Gastroesophageal sphincter (tissue), 4 donors: ENCODE measurements at regions not wholly inside any gene's neighbourhood (a gene's known extent, or its start where the extent isn't known, plus 50 kb on each side); places are given as distances from the start of the nearest gene placed in this dataset.

Source experiments
- ATAC-seq: fragments of 150-250 bp; one replicate; pipeline ENCODE4 v1.9.1; 2016; ENCODE audit warnings: mild to moderate bottlenecking, moderate library complexity
- H3K27ac ChIP-seq, 4 donors: fragments of 200-600 bp; sonication (generic) in 3 of 4; 1 replicate in 3 of 4; 2 replicates in 1 of 4; pipeline ENCODE4 v1.5.1; 2016 to 2019
- H3K27me3 ChIP-seq: fragments of 200-600 bp; sonication (generic); one replicate; pipeline ENCODE4 v1.5.1; 2019
- H3K36me3 ChIP-seq, 2 donors: fragments of 200-600 bp; sonication (generic); one replicate each; pipeline ENCODE4 v1.5.1; 2019; ENCODE audit warnings: control low read depth in 1 of 2
- H3K4me1 ChIP-seq, 3 donors: fragments of 200-600 bp; sonication (generic); 1 replicate in 2 of 3; 2 replicates in 1 of 3; pipeline ENCODE4 v1.5.1; 2016 to 2019; ENCODE audit warnings: control low read depth in 2 of 3
- H3K4me3 ChIP-seq, 2 donors: fragments of 200-600 bp; sonication (generic); one replicate each; pipeline ENCODE4 v1.5.1; 2019; ENCODE audit warnings: mild to moderate bottlenecking in 1 of 2, moderate library complexity in 1 of 2
- H3K9me3 ChIP-seq, 3 donors: fragments of 200-600 bp; sonication (generic); one replicate each; pipeline ENCODE4 v1.5.1; 2017 to 2019; ENCODE audit warnings: control low read depth in 2 of 3
- CTCF ChIP-seq, 4 experiments: fragments of 200-600 bp in 2 of 4; fragments of 450-650 bp in 2 of 4; sonication (generic) in 1 of 4; IDR thresholded peaks; one replicate each; pipeline ENCODE4 v1.5.1; 2017 to 2019; ENCODE audit warnings: antibody characterized with exemption in 4 of 4, mild to moderate bottlenecking in 2 of 4, moderate library complexity in 2 of 4
- EP300 ChIP-seq: sonication (generic); formaldehyde crosslinking; IDR thresholded peaks from one replicate; pipeline ENCODE4 v1.6.1; 2017; ENCODE audit warnings: antibody characterized with exemption, mild to moderate bottlenecking
- POLR2A ChIP-seq, 2 donors: fragments of 450-650 bp; IDR thresholded peaks; one replicate each; pipeline ENCODE4 v1.6.1; 2017; ENCODE audit warnings: antibody characterized with exemption in 2 of 2, mild to moderate bottlenecking in 2 of 2, moderate library complexity in 1 of 2
- POLR2AphosphoS5 ChIP-seq: sonication (generic); formaldehyde crosslinking; IDR thresholded peaks from one replicate; pipeline ENCODE4 v1.6.1; 2017; ENCODE audit warnings: antibody characterized with exemption
- WGBS, 2 donors: methylation state at CpG; one replicate each; pipeline ENCODE4 v1.1.5; 2018; ENCODE audit warnings: low coverage in 1 of 2; 5-methylcytosine and 5-hydroxymethylcytosine counted together

- no peaks in the 10 kb centered on the region for H3K27me3 ChIP-seq
- H3K4me1 ChIP-seq: peaks cover 0 to 4% (median 0%) of the 10 kb centered on the region in 3 donors
- ATAC-seq: no peak
- no peak overlapping the region for H3K4me3 ChIP-seq
- no peaks in the 10 kb centered on the region for H3K9me3 ChIP-seq
- WGBS, 2 donors: 100% methylated on average over 1 to 2 of the region's 2 CpGs
- no peak overlapping the region for H3K27ac ChIP-seq
- H3K36me3 ChIP-seq: no peaks in the 10 kb centered on the region
- TF ChIP-seq EP300 (no peak), CTCF (IDR thresholded peaks at IDR 0.05) (no peak), POLR2A (IDR thresholded peaks at IDR 0.05) (no peak), POLR2AphosphoS5 (no peak)
Measured at GRCh38 chr12:127162307-127162706, 1104.7 kb upstream of the TMEM132C start.

- 11 to 20% methylated on average over 1 of the region's 1 CpG for WGBS, 2 donors
- Histone ChIP-seq H3K27me3 (no peaks in the 10 kb centered on the region), H3K36me3 (no peaks in the 10 kb centered on the region), H3K4me3 (no peak overlapping the region), H3K9me3 (no peaks in the 10 kb centered on the region), H3K4me1 (peaks cover 0 to 4% (median 0%) of the 10 kb centered on the region in 3 donors), H3K27ac (no peak overlapping the region)
- ATAC-seq: no peak
- TF ChIP-seq POLR2A (IDR thresholded peaks at IDR 0.05): no peak
- no peak for TF ChIP-seq EP300
- TF ChIP-seq POLR2AphosphoS5: no peak
- no peak for TF ChIP-seq CTCF (IDR thresholded peaks at IDR 0.05)
Measured at GRCh38 chr12:127162902-127163301, 1104.1 kb upstream of the TMEM132C start.

DNA sequence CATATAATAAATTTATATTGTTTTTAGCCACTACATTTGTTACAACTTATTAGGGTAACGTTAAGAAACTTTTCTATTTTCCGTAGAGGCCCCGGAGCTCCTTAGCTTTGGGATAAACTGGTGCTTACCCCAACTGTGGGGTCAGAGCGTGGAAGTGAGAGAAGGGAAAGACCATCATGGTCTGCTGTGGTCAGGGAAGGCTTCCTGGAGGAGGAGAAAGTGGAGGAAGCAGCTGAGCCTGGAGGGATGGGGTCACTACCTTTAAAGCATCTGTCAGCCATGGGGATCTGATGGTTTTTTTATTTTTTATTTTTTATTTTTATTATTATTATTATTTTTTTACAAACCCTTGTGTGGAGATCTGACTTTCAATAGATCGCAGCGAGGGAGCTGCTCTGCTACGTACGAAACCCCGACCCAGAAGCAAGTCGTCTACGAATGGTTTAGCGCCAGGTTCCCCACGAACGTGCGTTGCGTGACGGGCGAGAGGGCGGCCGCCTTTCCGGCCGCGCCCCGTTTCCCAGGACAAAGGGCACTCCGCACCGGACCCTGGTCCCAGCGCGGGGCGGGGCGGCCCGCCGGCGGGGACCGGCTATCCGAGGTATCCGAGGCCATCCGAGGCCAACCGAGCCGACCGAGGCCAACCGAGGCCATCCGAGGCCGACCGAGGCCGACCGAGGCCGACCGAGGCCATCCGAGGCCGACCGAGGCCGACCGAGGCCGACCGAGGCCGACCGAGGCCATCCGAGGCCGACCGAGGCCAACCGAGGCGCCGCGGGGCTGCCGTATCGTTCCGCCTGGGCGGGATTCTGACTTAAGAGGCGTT lies 1101.2 kb upstream of the TMEM132C start:
- no peak for TF ChIP-seq CTCF (IDR thresholded peaks at IDR 0.05)
- TF ChIP-seq POLR2AphosphoS5: no peak
- no peak for TF ChIP-seq POLR2A (IDR thresholded peaks at IDR 0.05)
- TF ChIP-seq EP300: no peak
- Histone ChIP-seq H3K4me1 (peaks cover 0 to 4% (median 0%) of the 10 kb centered on the region in 3 donors), H3K27ac (peak overlapping the region in 3 of 4 donors; percentile 26 to 83 (median 74)), H3K9me3 (no peaks in the 10 kb centered on the region), H3K4me3 (peak overlapping the region; percentile 58 to 82), H3K36me3 (no peaks in the 10 kb centered on the region), H3K27me3 (peaks cover 8% of the 10 kb centered on the region)
- 23 to 87% methylated on average over 4 to 13 of the region's 69 CpGs for WGBS, 2 donors
- peak; percentile 95 for ATAC-seq

DNA sequence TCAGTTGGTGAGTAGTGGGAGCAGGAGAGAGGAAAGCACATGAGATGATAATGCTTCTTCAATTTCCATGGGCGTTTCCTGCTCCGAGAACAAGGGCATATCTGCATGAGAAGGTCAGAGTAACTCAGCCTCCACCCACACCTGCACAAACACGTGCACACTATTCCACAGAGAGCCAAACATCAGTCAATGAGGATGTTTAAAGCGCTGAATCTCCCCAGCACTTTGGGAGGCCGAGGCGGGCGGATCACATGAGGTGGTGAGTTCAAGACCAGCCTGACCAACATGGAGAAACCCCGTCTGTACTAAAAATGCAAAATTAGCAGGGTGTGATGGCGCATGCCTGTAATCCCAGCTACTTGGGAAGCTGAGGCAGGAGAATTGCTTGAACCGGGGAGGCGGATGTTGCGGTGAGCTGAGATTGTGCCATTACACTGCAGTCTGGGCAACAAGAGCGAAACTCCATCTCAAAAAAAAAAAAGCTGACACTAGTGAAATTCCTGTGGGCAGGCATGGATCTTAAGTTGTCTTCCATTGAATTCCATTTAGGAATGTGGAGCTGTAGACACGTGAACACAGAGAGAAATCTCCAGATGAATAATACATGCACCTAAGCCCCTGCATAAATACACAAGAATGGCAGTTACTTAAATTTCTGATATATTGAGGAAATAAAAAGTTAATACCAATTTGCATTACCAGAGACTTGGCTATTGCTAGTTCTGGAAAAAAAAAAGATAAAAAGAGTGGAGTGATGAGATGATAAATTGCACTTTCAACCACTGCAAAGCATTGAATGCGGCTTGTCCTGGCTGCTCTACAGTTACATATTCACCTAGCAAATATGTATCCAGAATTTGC lies 1097.4 kb upstream of the TMEM132C start:
- Histone ChIP-seq H3K27ac (no peak overlapping the region), H3K27me3 (peaks cover 11% of the 10 kb centered on the region), H3K9me3 (no peaks in the 10 kb centered on the region), H3K4me3 (no peak overlapping the region), H3K36me3 (no peaks in the 10 kb centered on the region), H3K4me1 (peaks cover 0 to 4% (median 0%) of the 10 kb centered on the region in 3 donors)
- 73 to 82% methylated on average over 8 to 12 of the region's 15 CpGs for WGBS, 2 donors
- TF ChIP-seq POLR2A (IDR thresholded peaks at IDR 0.05) (no peak), EP300 (no peak), CTCF (IDR thresholded peaks at IDR 0.05) (no peak), POLR2AphosphoS5 (no peak)
- no peak for ATAC-seq
